Stimulated activated CD4-positive, alpha-beta T cell treated with anti-CD3 and anti-CD28 coated beads, TNF-alpha, amount 100 ng/mL, for 4 hours (primary cell): ENCODE measurements at regions not wholly inside any gene's neighbourhood (a gene's known extent, or its start where the extent isn't known, plus 50 kb on each side); places are given as distances from the start of the nearest gene placed in this dataset.
"Not testable (repeated sequence)": the region's sequence is repeated elsewhere in the genome, so short reads cannot be mapped to it uniquely, and the experiment has no call there.

ENCODE experiments used
- DNase-seq, 3 experiments: peaks; one replicate each; pipeline ENCODE4 v3.0.0-alpha.2; 2020; ENCODE audit warnings: low read depth in 3 of 3

DNA sequence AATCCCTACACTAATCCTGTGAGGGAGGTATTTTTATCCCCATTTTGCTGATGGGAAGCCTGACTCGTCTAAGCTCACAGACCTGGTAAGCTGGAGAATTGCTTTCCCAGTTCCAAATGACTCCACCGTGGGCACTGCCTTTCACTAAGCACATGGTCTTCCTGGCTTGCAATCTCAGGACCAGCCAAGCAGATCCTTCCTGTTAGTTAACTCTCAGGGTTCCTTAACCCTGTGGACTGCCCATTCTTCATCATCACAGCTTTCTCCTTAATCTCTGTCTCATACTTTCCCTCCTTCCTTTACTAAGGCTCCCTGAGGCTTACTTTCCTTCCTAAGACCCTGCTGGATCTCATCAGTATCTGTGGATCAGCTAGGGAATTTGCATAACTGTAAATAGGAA is 122.2 kb upstream of the ZEB2 start:
- no peak for DNase-seq

- DNase-seq: not testable (repeated sequence)
Observed at GRCh38 chr2:144638250-144638649, 118.3 kb upstream of the ZEB2 start.

DNA sequence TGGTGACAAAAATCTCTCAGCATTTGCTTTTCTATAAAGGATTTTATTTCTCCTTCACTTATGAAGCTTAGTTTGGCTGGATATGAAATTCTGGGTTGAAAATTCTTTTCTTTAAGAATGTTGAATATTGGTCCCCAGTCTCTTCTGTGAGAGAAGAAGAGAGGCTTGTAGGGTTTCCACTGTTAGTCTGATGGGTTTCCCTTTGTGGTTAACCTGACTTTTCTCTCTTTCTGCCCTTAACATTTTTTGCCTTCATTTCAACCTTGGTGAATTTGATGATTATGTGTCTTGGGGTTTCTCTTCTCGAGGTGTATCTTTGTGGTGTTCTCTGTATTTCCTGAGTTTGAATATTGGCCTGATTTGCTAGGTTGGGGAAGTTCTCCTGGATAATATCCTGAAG is 116.9 kb upstream of the ZEB2 start:
- DNase-seq: not testable (repeated sequence)

GRCh38 chr2:144632809-144633208 is 112.9 kb upstream of the ZEB2 start:
- no peak for DNase-seq

DNA sequence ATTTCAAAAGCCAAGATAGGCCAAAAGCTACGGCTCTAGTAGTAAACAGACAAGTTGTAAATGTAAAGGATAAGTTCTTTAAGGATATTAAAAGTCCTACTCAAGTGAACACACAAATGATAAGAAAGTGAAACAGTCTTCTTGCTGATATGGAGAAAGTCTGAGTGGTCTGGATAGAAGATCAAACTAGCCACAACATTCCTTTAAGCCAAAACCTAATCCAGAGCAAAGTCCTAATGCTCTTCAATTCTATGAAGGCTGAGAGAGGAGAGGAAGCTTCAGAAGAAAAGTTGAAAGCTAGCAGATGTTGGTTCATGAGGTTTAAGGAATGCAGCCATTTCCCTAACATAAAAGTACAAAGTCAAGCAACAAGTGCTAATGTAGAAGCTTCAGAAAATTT is 111.7 kb upstream of the ZEB2 start:
- DNase-seq: no peak

- DNase-seq: no peak
Observed at GRCh38 chr2:144630459-144631215, 110.7 kb upstream of the ZEB2 start.

GRCh38 chr2:144629935-144630334 is 110.0 kb upstream of the ZEB2 start:
- DNase-seq: no peak

DNA sequence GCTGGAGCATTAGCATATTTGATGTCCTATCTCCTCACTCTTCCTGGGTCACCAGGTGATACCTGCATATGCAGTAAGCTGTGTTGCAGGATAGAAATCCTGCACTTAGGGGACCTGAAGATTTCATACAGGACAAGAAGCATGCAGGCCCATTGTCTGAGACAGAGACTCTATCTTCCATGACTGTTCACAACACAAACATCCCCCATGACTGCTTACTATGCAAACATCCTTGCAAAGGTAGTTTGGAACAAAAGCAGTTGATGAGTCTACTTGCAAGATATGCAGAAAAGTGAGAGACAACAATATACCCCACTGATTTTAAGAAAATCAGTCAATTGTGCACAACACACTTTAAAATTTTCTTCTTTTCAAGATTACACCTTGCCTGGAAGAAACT is 108.6 kb upstream of the ZEB2 start:
- DNase-seq: no peak

DNA sequence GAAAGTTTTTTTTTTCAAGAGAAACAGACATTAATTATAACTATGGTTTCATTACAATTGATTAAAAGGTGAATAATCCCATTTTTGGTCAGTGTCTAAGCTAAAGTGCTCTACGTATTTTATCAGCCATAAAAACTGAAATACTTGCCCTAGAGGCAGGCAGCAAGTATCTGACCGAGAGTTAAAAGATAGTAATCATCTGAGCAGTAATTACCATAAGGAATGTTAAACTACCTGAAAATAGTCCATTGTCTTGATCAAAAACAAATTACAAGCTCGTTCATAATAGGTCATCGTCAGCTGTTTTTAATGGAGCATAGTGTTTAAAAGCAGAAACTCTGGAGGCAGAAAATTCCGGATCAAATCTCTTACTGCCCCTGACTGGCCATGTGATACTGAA is 105.7 kb upstream of the ZEB2 start:
- no peak for DNase-seq

DNA sequence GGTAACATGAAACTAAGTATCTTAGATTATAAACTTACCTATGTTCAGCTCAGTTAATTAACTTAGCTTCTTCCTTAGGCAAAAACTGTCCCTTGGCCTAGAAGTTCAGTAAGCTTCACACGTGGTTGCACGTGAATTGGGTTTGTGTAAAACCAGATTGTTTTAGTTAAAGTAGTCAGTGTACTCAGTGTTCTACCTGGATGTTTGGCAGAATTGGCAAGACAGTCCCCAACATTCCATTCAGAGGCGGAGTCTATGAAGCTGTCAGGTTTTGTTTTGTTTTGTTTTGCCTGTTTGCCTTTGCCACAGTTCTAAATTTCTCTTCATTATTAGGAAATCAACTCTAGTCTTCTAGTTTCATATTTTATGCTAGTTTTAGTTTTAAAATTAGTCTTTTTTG is 105.3 kb upstream of the ZEB2 start:
- no peak for DNase-seq

DNA sequence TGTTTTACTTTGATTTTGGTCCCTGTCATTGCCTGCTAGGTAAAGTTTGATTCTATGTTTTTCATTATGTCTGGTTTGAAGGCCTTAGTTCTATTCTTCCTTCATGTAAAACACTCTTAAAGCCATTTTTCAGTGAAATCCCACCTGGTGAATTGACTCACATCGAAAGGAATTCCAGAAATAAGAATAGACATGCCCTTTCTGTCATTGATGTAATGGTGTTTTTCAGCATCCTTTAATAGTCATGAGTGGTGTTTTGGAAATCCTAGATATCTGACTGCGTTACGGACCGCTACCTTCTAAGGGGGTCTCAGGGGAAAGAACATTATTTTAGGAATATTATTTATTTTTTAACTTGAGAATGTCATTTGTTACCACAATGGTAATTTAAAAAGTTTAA is 104.5 kb upstream of the ZEB2 start:
- DNase-seq: no peak

- DNase-seq: not testable (repeated sequence)
Observed at GRCh38 chr2:144622373-144622772, 102.5 kb upstream of the ZEB2 start.

DNA sequence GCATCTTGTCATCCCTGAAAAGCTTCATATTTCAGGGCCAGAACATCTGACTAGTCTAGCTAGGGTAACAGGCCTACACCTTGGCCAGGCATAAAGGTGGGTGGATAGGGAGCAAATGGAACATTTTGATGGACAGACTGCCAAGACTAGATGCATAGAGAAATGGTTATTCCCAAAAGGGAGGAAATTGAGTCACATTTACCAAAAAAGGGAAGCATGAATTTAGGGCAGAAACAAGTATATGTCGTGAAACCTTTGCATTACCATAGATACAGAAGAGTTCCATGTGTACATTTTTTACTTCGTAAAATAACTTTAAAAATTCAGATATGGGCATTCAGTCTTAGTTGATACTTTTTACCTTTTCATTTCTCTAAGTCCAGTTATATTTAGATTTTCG is 101.3 kb upstream of the ZEB2 start:
- DNase-seq: no peak

DNA sequence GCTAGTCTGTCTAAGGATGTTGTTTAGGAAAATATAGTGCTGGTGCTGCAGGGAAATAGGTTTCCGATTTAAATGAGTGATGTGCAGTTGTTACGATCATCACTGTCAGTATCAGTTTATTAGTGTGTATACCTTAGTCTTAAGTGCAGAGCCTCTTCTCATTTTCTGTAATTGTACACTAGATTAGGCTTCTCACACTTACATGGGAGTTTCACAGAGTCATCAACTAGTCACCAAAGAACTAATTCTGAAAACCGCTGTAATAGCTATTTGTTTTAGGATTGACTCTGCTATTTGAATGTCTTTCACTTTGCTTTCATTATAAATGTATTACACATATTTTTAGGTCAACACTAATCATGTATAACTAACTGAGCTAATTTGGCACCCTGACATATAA is 99.8 kb upstream of the ZEB2 start:
- no peak for DNase-seq

- not testable (repeated sequence) for DNase-seq
Observed at GRCh38 chr2:144617171-144617570, 97.3 kb upstream of the ZEB2 start.

- DNase-seq: no peak
Observed at GRCh38 chr2:144615866-144616565, 96.1 kb upstream of the ZEB2 start.

- no peak for DNase-seq
Observed at GRCh38 chr2:144607891-144608521, 88.1 kb upstream of the ZEB2 start.

- DNase-seq: no peak
Observed at GRCh38 chr2:144607099-144607498, 87.2 kb upstream of the ZEB2 start.

- DNase-seq: no peak
Observed at GRCh38 chr2:144606466-144607095, 86.7 kb upstream of the ZEB2 start.

GRCh38 chr2:144605231-144605840 is 85.4 kb upstream of the ZEB2 start:
- DNase-seq: no peak

DNA sequence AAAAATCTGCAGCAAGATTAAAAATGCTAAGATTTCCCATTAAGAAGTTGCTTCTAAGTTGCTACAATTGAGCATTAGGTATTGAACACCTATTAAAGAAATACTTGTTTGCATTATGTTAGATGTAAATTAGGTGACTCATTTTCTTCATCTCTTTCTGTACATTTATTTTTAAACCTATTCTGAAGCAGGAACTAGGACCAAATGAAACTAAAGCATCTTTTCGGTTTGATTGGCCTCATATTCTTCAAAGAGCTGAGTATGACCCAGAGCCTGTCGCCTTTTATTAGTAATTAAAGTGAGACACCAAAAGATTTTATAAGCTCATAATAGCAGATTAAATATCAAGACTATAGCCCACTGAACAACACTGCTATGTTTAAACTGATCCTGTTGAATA is 83.4 kb upstream of the ZEB2 start:
- no peak for DNase-seq

GRCh38 chr2:144598906-144599305 is 79.0 kb upstream of the ZEB2 start:
- no peak for DNase-seq
